HepG2 (cell line): ENCODE measurements at regions not wholly inside any gene's neighbourhood (a gene's known extent, or its start where the extent isn't known, plus 50 kb on each side); places are given as distances from the start of the nearest gene placed in this dataset.

Source experiments
- ARID4A ChIP-seq: sonication (generic); formaldehyde crosslinking; IDR thresholded peaks from 2 replicates; pipeline ENCODE4 v1.5.0; 2020; ENCODE audit warnings: mild to moderate bottlenecking, missing genetic modification reagents, borderline replicate concordance
- CREM ChIP-seq, 2 experiments: sonication (generic) in 1 of 2; formaldehyde crosslinking in 1 of 2; IDR thresholded peaks; 2 replicates each; pipeline versions ENCODE4 v1.4.0 to v1.6.1; 2016 to 2020; ENCODE audit warnings: antibody characterized with exemption in 1 of 2, mild to moderate bottlenecking in 1 of 2, missing genetic modification reagents in 1 of 2
- FOXA3 ChIP-seq: IDR thresholded peaks from 2 replicates; pipeline ENCODE4 v1.6.1; 2016; ENCODE audit warnings: missing genetic modification reagents, missing compliant biosample characterization
- HDAC2 ChIP-seq: sonication (generic); formaldehyde crosslinking; IDR thresholded peaks from 2 replicates; pipeline ENCODE4 v1.4.0; 2020; ENCODE audit warnings: missing genetic modification reagents
- MLX ChIP-seq: IDR thresholded peaks from 2 replicates; pipeline ENCODE4 v1.6.1; 2016
- PTBP1 ChIP-seq: fragments of 200-400 bp; formaldehyde crosslinking; IDR thresholded peaks from 2 replicates; pipeline ENCODE4 v1.6.1; 2018; ENCODE audit warnings: low read length, low read depth; ENCODE audit not compliant: poor library complexity, severe bottlenecking
- RFXAP ChIP-seq: sonication (generic); formaldehyde crosslinking; IDR thresholded peaks from 2 replicates; pipeline ENCODE4 v1.4.0; 2020; ENCODE audit warnings: missing genetic modification reagents, borderline replicate concordance
- RXRA ChIP-seq: sonication (generic); formaldehyde crosslinking; IDR thresholded peaks from 2 replicates; pipeline ENCODE4 v1.5.1; 2020; ENCODE audit warnings: missing genetic modification reagents
- SNAPC5 ChIP-seq: sonication (generic); formaldehyde crosslinking; IDR thresholded peaks from 2 replicates; pipeline ENCODE4 v1.8.1; 2023; ENCODE audit warnings: mild to moderate bottlenecking, missing genetic modification reagents, borderline replicate concordance
- STAT5B ChIP-seq: sonication (generic); formaldehyde crosslinking; IDR thresholded peaks from 2 replicates; pipeline ENCODE4 v1.4.0; 2020; ENCODE audit warnings: missing genetic modification reagents
- ZBTB38 ChIP-seq: sonication (generic); formaldehyde crosslinking; IDR thresholded peaks from 2 replicates; pipeline ENCODE4 v1.5.1; 2020; ENCODE audit warnings: mild to moderate bottlenecking, missing genetic modification reagents
- ZBTB46 ChIP-seq: sonication (generic); formaldehyde crosslinking; IDR thresholded peaks from 2 replicates; pipeline ENCODE4 v1.4.0; 2020; ENCODE audit warnings: mild to moderate bottlenecking, missing genetic modification reagents, borderline replicate concordance
- ZHX1 ChIP-seq: sonication (generic); formaldehyde crosslinking; IDR thresholded peaks from 2 replicates; pipeline ENCODE4 v1.8.1; 2022; ENCODE audit warnings: low read depth, mild to moderate bottlenecking, missing genetic modification reagents
- ZMYM3 ChIP-seq: sonication (generic); formaldehyde crosslinking; IDR thresholded peaks from 2 replicates; pipeline ENCODE4 v1.5.1; 2020; ENCODE audit warnings: mild to moderate bottlenecking, missing genetic modification reagents
- ZNF256 ChIP-seq: sonication (generic); formaldehyde crosslinking; conservative IDR thresholded peaks from 2 replicates; pipeline ENCODE4 v1.4.0; 2020; ENCODE audit warnings: missing genetic modification reagents
- ZNF513 ChIP-seq: sonication (generic); formaldehyde crosslinking; conservative IDR thresholded peaks from 2 replicates; pipeline ENCODE4 v1.5.0; 2020; ENCODE audit warnings: missing genetic modification reagents
- ZNF766 ChIP-seq: sonication (generic); formaldehyde crosslinking; IDR thresholded peaks from 2 replicates; pipeline ENCODE4 v1.5.0; 2020; ENCODE audit warnings: missing genetic modification reagents, borderline replicate concordance
- ZNF782 ChIP-seq: sonication (generic); formaldehyde crosslinking; IDR thresholded peaks from 2 replicates; pipeline ENCODE4 v1.4.0; 2020; ENCODE audit warnings: missing genetic modification reagents, mild to moderate bottlenecking, borderline replicate concordance

GRCh38 chr10:78458983-78459638 lies 425.4 kb downstream of the RPS24 start (continued):
- TF ChIP-seq CREM (IDR thresholded peaks at IDR 0.05) (peak; percentile 97), CREM (CRISPR knock-in tag; IDR thresholded peaks at IDR 0.05) (no peak), ZNF766 (CRISPR knock-in tag) (0 out of 2 replicates have a peak, but pooled peaks have one; percentile 46), PTBP1 (no peak), FOXA3 (CRISPR knock-in tag) (peak; percentile 100), STAT5B (CRISPR knock-in tag) (peak; percentile 65; the same call in 1 of the 2 replicates), ZNF782 (CRISPR knock-in tag) (no peak; the same call in 1 of the 2 replicates), SNAPC5 (CRISPR knock-in tag) (0 out of 2 replicates have a peak, but pooled peaks have one; percentile 39), RXRA (peak; percentile 60; the same call in 1 of the 2 replicates), ZHX1 (CRISPR knock-in tag) (0 out of 2 replicates have a peak, but pooled peaks have one; percentile 37), ARID4A (CRISPR knock-in tag) (peak; percentile 37; the same call in 1 of the 2 replicates), MLX (CRISPR knock-in tag) (peak; percentile 98), ZMYM3 (CRISPR knock-in tag) (peak; percentile 76; the same call in 1 of the 2 replicates), ZBTB46 (CRISPR knock-in tag) (no peak), ZNF256 (CRISPR knock-in tag) (no peak), ZNF513 (CRISPR knock-in tag) (no peak), ZBTB38 (no peak), RFXAP (CRISPR knock-in tag) (no peak), HDAC2 (peak; percentile 99)
